HG02642 (cell line): ENCODE measurements at regions not wholly inside any gene's neighbourhood (a gene's known extent, or its start where the extent isn't known, plus 50 kb on each side); places are given as distances from the start of the nearest gene placed in this dataset.
"Not testable (repeated sequence)": the region's sequence is repeated elsewhere in the genome, so short reads cannot be mapped to it uniquely, and the experiment has no call there.

Experiments
- ATAC-seq: cut with Tn5 transposase; IDR thresholded peaks from one replicate; pipeline ENCODE4 v1.9.1; 2021; ENCODE audit warnings: mild to moderate bottlenecking; ENCODE audit not compliant: unreplicated experiment, poor library complexity

DNA sequence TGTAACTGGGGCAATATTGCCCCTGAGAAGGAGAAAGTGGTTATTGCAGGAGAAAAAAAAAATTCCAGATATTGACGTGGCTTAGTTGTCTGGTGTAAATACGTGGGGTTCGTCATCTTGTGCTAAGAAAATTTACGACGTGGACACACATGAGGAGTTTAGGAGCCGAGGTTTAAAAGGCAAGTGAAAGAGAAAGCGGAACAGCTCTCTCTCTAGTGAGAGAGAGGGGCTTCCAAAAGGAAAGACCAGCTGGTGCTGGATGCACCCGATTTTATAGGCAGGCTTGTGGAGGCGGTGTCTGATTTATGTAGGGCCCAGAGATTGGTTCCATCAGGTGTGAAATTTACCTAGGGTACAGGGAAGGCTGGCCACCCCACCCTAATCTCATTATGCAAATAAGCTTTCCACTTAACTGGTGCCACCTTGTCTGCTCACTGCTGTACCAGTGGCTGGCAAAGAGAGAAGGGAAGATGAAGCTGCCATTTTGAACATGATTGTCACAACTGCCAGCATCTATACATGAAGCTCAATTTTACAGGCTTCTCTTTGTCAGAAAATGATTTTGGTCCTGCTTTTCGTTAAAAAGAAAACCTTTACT, 845.1 kb downstream of the DACH1 start:
- ATAC-seq, result no peak

DNA sequence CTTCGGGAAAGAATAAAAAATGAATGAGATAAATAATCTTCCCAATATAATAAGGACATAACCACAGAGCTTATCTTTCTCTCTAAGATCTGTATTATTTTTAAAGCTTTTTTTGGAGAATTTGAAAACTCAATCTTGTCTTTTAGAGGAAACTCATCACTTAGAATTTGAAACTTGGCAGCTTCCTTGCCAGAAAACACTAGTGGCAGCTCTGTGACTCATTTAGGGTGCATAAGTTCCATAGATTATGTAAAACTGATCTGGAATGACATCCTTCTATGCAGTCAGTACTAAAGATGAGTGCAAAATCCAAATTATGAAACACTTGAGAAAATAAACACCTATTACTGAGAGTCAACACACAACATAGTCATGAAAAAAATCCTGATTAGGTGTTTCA, 848.0 kb downstream of the DACH1 start:
- ATAC-seq, result no peak

DNA sequence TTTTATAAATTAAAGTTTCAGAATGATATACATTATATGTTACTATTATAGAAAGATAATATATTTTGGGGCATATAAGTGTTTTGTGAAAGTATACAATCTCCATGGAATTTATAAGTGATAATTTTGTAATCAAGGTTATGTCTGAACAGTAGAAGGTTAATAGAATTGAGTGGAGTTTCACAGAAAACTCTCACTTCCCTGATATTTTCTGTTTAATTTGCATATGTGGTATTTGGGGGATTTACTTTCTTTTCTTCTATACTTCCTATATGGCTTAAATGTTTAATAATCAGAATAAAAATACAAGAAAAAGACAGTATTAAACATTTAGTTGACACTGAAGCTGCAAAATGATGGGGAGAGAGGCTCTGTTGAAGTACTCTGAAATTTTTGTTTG, 848.5 kb downstream of the DACH1 start:
- no peak for ATAC-seq

DNA sequence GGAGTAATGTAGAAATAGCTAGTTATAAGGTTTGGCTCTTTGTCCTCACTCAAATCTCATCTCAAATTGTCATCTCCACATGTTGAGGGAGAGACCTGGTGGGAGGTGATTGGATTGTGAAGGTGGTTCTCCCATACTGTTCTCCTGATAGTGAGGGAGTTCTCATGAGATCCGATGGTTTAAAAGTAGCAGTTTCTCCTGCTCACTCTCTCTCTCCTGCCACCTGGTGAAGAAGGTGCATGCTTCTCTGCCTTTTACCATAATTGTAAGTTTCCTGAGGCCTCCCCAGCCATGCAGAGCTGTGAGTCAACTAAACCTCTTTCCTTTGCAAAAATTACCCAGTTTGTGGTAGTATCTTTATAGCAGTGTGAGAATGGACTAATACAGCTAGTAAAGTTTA, 849.4 kb downstream of the DACH1 start:
- ATAC-seq, result no peak

DNA sequence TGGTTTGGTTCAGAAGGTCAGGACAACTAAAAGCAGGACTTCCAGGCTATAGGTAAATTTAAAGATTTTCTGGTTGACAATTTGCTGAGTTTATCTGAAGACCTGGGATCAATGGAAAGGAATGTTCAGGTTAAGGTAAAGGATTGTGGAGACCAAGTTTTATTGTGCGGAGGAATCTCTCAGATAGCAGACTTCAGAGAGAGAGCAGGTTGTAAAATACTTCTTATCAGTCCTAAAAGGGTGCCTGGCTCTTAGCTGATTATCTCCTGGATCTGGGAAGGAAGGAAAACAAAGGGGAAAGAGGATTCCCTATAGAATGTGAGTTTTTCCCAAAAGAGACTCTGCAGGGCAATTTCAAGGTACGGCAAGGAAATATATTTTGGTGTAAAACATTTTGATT, 851.5 kb downstream of the DACH1 start:
- ATAC-seq, result no peak

DNA sequence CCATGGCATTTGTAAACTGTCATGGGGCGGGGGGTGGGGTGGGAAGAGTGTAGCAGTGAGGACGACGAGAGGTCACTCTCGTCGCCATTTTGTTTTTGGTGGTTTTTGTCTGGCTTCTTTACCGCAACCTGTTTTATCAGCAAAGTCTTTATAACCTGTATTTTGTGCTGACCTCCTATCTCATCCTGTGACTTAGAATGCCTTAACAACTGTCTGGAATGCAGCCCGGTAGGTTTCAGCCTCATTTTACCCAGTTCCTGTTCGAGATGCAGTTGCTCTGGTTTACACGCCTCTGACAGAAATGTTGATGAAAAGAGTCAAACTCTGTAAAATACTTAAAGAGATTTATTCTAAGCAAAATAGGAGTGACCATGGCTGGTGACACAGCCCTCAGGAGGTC, 852.0 kb downstream of the DACH1 start:
- no peak for ATAC-seq

DNA sequence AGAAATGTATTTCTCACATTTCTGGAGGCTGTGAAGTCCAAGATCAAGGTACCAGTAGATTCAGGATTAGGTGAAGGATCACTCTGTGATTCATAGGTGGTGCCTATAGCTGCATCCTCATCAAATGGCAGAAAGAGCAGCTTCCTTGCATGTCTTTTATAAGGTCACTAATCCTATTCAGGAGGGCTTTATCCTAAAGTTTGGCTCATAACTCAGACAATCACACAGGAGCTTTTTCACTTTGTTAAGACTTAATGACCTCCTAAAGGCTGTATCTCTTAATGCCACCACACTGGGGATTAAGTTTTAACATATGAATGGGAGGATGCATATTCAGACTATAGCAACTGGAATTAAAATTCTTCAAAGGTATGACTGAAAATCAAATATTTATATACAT, 861.1 kb downstream of the DACH1 start:
- no peak for ATAC-seq

DNA sequence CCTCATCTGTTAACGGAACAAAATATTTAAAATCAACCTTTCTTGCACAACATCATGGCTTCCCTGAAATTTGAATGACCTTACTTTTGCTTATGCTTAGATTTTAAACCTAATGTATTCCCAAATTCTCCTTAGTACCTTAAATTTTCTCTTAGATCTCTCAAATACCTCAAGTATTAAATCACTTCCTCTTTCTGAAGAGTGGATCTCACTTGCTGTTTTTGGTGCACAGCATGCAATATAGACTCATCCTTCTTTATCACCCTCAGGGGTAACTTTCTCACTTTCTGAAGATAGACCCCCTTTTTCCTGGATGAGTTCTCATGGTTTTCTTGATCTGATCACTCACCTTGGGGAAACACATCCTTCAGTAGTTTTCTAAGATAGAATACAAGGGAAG, 871.7 kb downstream of the DACH1 start:
- ATAC-seq, result no peak

DNA sequence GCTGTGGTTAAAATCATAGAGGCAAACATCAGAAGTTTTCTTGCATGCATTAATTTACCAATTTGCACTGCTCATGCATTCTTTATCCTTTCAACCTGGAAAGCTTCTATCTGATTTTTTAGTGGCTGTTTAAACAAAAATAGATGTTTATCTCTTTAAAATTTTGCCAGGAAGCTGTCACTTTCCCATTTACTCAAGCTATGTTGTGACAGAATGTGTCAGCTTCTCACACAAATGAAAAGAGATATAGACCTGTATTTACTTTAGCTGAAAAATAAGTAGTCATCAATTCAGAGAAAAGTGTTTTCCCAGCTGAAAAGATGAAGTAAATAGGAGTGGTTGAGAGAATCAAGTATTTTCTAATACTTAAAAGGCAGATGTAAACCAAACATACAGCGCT, 872.8 kb downstream of the DACH1 start:
- no peak for ATAC-seq

DNA sequence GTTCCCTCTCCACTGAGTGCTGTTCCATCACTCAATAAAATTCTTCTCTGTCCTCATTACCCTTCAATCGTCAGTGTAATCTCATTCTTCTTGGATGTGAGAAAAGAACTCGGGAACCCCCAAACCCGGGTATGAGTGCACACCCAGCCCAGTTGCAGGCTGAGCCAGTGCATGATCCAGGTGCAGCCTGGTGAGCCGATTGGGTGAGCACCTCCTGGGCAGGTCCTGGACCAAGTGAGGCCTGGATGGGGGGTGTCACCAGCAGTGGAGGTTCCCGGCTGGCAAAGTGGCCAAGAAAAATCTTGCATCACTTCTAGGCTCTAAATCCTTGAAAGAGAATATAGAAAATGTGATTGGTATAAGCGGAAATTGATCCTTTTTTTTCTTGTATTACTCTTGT, 878.8 kb upstream of the KLHL1 start:
- no peak for ATAC-seq

DNA sequence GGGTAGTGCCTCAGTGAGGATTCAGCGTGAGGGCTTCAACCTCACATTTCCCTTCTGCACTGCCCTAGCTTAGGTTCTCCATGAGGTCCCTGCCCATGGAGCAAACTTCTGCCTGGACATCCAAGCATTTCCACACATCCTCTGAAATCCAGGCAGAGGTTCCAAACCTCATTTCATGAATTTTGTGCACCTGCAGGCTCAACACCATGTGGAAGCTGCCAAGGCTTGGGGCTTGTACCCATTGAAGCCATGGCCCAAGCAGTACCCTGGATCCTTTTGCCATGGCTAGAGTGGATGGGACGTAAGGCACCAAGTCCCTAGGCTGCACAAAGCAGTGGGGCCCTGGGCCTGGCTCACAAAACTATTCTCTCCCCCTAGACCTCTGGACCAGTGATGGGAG, 877.1 kb upstream of the KLHL1 start:
- ATAC-seq, result no peak

DNA sequence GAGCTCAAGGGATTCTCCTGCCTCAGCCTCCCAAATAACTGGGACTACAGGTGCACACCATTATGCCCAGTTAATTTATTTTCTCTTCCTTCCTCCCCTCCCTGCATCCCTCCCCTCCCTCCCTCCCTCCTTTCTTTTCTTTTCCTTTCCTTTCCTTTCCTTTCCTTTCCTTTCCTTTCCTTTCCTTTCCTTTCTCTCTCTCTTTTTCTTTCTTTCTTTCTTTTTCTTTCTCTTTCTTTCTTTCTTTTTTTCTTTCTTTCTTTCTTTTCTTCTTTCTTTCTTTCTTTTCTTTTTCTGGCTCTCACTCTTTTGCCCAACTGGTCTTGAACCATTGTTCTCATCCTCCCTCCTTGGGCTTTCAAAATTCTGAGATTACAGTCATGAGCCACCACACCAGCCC, 873.0 kb upstream of the KLHL1 start:
- ATAC-seq, result not testable (repeated sequence)

DNA sequence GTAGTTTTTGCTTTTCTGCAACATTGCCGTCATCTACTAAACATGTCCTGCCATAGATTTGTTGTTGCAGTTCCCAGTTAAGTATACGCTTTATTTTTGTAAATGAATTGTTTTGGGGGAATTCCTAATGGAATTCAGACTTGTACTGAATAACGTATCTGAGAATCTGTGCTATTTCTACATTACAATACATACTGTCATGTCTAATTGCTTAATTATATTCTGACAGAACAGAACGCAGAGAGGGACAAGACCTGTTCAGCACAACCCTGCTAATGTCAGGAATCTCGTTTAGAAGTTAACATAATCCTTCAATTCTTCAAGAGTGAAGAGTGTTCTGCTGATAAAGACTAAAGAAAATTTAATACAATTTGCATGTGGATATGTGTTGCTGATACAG, 861.1 kb upstream of the KLHL1 start:
- no peak for ATAC-seq

DNA sequence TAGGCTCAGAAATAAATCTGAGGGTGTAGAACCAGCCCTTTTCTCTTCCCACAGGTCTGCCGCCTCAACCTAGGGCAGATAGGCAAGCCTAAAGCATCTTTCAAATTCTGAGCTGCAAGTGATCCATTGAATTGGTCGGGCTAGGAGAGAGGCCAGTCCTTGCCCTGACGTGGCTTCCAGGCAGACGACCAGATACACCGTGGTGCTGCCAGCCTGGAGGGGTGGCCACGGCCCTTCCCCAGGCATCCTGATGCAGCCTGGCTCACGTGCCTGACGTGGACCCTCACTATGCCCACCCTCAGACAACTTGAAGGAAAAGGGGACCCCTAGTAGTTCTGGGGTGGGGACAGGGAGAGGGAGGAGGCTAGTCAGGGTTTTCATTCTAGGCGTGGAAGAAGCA, 859.3 kb upstream of the KLHL1 start:
- no peak for ATAC-seq

DNA sequence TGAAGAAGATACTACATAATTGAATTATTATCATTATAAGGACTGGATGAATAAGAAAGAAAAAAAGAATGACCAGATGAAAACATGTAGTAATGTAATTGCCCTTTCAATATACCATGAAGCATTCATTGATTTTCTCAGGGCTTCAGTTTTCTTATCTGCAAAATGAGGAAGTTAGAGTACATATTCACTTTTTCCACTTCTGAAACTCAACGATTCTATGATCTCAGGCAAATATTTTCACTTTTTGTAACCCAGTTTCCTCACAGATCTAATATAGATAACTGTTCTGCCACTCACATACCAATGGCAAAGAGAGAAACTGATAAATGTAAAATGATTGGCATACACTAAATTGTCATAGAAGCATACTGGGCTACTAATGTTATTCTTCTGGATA, 856.6 kb upstream of the KLHL1 start:
- ATAC-seq, result no peak

DNA sequence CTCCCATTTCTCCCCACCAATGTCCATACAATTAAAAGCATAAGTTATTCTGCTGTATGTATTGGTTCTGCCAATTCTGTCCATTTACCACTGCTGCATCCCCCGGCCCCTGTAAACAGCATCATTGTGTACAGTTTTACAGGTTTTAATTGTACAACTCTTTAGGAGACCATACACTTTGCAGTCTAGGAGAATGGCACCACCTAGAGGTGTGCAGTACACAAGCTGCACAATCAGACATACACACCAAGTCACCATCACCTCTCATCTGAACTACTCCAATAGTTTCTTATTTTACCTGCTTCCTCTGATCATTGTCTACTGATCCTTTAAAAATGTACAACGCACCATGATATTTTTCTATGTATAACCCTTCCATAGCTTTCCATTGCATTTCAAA, 855.9 kb upstream of the KLHL1 start:
- no peak for ATAC-seq

DNA sequence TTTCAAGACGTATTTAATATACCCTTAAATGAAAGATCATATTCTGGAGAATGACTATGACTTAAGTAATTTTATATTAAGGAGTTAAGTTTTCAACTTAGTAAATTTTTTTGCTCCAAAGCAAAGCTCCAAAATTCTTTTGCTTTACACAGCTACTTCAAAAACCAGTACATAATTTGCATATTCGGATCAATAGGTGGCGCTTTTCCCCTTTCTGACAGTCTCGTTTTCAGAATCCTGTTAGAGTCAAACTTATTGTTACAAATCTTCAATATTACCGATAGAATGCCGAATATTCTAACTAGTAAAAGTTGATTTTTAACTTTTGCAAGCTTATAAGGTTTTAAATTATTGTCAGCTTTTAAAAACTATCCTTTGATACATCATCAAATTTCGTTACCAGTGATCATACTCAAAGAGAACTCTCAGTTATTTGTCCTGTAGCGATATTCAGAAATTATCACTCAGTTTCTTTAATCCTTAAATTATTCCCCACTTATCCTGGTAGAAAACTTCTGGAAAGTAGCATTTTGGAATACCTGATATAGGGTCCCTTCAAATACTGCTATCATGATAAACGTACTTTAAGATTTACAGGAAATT, 852.7 kb upstream of the KLHL1 start:
- ATAC-seq, result no peak

DNA sequence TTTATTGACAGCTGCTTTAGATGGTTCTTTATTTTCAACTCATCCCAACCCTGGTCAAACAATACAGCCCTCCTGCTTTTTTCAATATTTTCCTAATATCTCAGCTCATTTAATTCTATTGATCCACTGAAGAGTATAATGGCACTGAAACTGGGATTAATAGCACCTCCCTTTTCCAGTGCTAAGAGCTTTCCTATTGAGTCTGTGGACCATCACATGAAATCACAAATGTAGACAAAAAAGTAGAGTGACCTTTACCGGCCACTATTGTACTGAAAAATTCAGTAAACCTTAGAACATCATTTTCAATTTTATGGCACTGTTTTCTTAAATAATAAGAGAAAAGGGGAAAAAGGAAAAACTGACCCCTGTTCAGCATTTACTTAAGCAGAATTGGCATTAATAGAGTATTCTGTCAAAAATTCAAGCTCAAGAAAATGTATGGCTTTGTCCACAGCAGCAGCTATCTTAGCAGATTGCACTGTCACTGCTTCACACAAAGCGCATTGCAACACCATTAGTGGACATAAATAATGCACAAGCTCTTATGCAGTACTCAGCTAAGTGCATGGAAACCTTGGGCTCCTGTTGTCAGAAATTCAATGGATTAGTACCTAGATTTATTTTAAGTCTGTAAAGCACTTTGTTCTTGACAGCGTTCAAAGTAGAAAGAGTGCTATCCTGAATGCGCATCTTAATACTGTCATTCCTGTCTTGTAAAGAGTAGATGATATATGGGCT, 851.0 kb upstream of the KLHL1 start:
- no peak for ATAC-seq

DNA sequence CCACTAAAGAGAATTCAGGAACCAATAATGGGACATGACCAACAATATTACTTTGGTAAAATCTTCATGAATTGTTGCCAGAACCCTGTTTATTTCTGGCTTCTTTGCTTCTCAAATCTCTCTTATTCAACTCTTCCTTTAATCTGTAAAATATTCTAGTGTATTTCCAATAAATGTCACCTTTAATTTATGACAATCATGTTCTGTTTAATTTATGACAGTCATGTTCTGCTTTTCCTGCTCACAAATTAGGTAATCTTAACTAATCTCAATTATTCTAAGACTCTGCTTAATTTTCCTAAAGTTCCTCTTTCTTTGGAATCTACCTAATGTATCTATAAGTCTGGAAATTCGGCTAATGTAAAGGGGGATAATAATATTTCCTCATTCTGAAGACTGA, 847.6 kb upstream of the KLHL1 start:
- ATAC-seq, result no peak

DNA sequence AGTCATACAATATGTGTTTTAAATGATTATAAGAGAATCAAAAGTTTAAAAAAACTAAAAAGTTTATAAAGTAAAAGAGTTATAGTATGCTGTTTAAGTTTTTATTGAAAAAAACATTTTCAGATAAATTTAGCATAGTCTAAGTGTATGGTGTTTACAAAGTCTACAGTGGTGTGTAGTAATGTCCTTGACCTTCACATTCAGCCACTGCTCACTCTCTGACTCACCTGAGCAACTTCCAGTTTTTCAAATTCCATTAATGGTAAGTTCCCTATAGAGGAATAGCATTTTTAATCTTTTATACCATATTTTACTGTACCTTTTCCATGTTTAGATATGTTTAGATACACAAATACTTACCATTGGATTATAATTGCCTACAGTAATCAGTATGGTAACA, 842.4 kb upstream of the KLHL1 start:
- ATAC-seq, result no peak

DNA sequence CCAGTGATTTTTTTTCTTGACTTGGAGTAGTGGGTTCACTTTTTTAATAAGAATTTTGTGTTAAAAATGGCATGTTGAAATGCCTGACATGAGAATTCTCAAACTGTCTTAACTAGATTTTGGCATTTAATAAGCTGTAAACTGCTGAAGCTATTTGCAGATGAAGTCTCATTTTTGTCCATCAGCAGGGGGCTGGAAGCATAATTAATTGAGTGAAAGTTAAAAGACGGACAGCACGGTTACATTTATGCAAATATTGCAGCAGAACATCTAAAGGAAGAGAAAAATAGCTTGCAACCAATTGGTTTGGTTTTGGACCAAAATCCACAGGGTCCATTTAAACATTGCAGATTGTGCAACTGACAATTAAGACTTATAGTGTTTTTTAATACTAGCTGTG, 837.3 kb upstream of the KLHL1 start:
- ATAC-seq, result no peak

DNA sequence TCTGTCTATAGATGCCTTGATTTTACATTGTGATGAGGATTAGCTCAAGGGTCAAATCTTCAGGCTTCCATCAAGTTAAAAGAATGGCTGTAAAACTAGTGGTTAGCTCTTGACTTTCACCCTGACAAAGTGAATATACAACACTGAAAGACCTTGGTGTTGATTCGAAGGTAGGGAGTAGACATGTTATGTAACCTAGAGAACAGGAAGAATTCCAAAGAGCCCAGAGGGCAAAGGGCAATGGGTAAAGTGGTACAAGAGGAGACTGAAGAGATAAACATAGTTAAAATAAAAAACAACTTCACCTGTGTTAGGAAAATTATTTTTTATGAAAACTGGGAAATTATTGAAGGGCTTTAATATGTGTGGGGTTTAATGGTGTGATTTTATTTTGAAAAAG, 833.2 kb upstream of the KLHL1 start:
- ATAC-seq, result no peak
